Endothelial cell (in vitro differentiated cells): ENCODE measurements at regions not wholly inside any gene's neighbourhood (a gene's known extent, or its start where the extent isn't known, plus 50 kb on each side); places are given as distances from the start of the nearest gene placed in this dataset.

Source experiments
- DNase-seq: peaks from one replicate; pipeline ENCODE4 v3.0.0; 2021; ENCODE audit warnings: low spot score
- H3K27ac Mint-ChIP-seq: one replicate; pipeline ENCODE4 v1.8.0; 2021; ENCODE audit warnings: mixed read lengths, inconsistent platforms; ENCODE audit not compliant: unreplicated experiment
- H3K27me3 Mint-ChIP-seq: one replicate; pipeline ENCODE4 v1.8.0; 2021; ENCODE audit warnings: mild to moderate bottlenecking, moderate library complexity, mixed read lengths, inconsistent platforms; ENCODE audit not compliant: unreplicated experiment
- H3K36me3 Mint-ChIP-seq: one replicate; pipeline ENCODE4 v1.8.0; 2021; ENCODE audit warnings: mild to moderate bottlenecking, low read depth, mixed read lengths, inconsistent platforms; ENCODE audit not compliant: unreplicated experiment
- H3K4me1 Mint-ChIP-seq: one replicate; pipeline ENCODE4 v1.8.0; 2021; ENCODE audit warnings: mild to moderate bottlenecking, mixed read lengths, inconsistent platforms; ENCODE audit not compliant: unreplicated experiment
- H3K4me3 Mint-ChIP-seq: one replicate; pipeline ENCODE4 v1.8.0; 2021; ENCODE audit warnings: mild to moderate bottlenecking, mixed read lengths, inconsistent platforms; ENCODE audit not compliant: unreplicated experiment
- H3K9me3 Mint-ChIP-seq: one replicate; pipeline ENCODE4 v1.8.0; 2021; ENCODE audit warnings: mixed read lengths, inconsistent platforms; ENCODE audit not compliant: unreplicated experiment
- CTCF ChIP-seq: fragments of 200-600 bp; sonication (generic); IDR thresholded peaks from one replicate; pipeline ENCODE4 v1.5.0; 2021; ENCODE audit warnings: antibody characterized with exemption; ENCODE audit not compliant: unreplicated experiment

DNA sequence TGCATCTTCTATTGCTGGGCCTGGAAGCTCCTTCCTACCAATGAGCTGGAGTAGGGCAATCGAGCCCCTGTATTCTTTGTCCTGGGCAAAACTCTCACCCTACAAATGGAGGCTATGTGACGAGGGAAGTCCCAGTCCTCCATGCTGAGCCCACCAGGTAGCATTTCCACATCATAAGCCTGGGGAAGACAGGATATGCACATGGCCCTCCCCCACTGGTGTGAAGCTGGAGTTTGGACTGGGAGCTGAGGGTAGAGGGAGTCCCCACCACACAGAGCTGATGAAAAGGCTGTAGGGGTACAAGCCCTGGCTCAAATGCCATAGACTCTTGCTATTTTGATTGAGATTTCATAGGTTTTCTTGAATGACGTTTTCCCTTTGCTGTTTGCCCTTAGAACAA, 99.5 kb upstream of the FOXC1 start:
- Mint-ChIP-seq H3K36me3 (no peaks in the 10 kb centered on the region), H3K27ac (no peak overlapping the region), H3K4me1 (no peaks in the 10 kb centered on the region), H3K9me3 (no peaks in the 10 kb centered on the region), H3K4me3 (no peak overlapping the region), H3K27me3 (peaks cover 8% of the 10 kb centered on the region)
- DNase-seq, result no peak
- TF ChIP-seq CTCF, result no peak

- no peak for DNase-seq
- Mint-ChIP-seq H3K36me3 (no peaks in the 10 kb centered on the region), H3K4me1 (no peaks in the 10 kb centered on the region), H3K4me3 (no peak overlapping the region), H3K27ac (no peak overlapping the region), H3K27me3 (peaks cover 5% of the 10 kb centered on the region), H3K9me3 (no peaks in the 10 kb centered on the region)
- no peak for TF ChIP-seq CTCF
These were observed 96.4 kb upstream of the FOXC1 start for GRCh38 chr6:1513215-1513780.

- Mint-ChIP-seq H3K9me3 (no peaks in the 10 kb centered on the region), H3K27ac (no peak overlapping the region), H3K4me1 (no peaks in the 10 kb centered on the region), H3K4me3 (no peak overlapping the region), H3K36me3 (no peaks in the 10 kb centered on the region), H3K27me3 (peaks cover 5% of the 10 kb centered on the region)
- no peak for DNase-seq
- no peak for TF ChIP-seq CTCF
These were observed 95.6 kb upstream of the FOXC1 start for GRCh38 chr6:1514078-1514477.

GRCh38 chr6:1515280-1515679, 94.4 kb upstream of the FOXC1 start:
- no peak for DNase-seq
- no peaks in the 10 kb centered on the region for H3K4me1 Mint-ChIP-seq
- no peaks in the 10 kb centered on the region for H3K9me3 Mint-ChIP-seq

DNA sequence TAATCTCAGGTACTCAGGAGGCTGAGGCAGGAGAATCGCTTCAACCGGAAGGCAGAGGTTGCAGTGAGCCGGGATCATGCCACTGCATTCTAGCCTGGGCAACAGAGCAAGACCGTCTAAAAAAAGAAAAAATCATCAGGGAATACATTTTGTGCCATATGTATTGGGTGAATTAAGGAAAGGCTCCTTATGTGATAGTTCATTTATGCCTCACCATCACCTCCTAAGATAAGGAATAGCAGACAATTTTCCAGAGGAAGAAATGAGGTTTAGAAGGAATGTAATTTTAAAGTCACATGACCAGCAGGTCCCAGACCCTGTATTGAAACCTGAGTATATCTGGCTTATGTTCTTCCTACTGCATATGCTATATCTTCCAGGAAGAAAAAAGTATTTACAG, 93.9 kb upstream of the FOXC1 start:
- peaks cover 3% of the 10 kb centered on the region for H3K27me3 Mint-ChIP-seq
- no peak for DNase-seq
- H3K4me3 Mint-ChIP-seq, result no peak overlapping the region
- no peak overlapping the region for H3K27ac Mint-ChIP-seq
- peaks cover 3% of the 10 kb centered on the region for H3K36me3 Mint-ChIP-seq
- no peaks in the 10 kb centered on the region for H3K9me3 Mint-ChIP-seq
- no peaks in the 10 kb centered on the region for H3K4me1 Mint-ChIP-seq
- no peak for TF ChIP-seq CTCF

More at GRCh38 chr6:1515280-1515679, 94.4 kb upstream of the FOXC1 start:
- Mint-ChIP-seq H3K27me3 (peaks cover 3% of the 10 kb centered on the region), H3K27ac (no peak overlapping the region), H3K4me3 (no peak overlapping the region), H3K36me3 (peaks cover 3% of the 10 kb centered on the region)
- no peak for TF ChIP-seq CTCF
